Left renal pelvis (tissue), 4 donors: ENCODE measurements at regions not wholly inside any gene's neighbourhood (a gene's known extent, or its start where the extent isn't known, plus 50 kb on each side); places are given as distances from the start of the nearest gene placed in this dataset.
"Not testable (repeated sequence)": the region's sequence is repeated elsewhere in the genome, so short reads cannot be mapped to it uniquely, and the experiment has no call there.

Experiments used
- DNase-seq, 4 donors: peaks; one replicate each; pipeline ENCODE4 v3.0.0-alpha.2; 2013; ENCODE audit warnings: low read depth in 4 of 4, low spot score in 3 of 4

DNA sequence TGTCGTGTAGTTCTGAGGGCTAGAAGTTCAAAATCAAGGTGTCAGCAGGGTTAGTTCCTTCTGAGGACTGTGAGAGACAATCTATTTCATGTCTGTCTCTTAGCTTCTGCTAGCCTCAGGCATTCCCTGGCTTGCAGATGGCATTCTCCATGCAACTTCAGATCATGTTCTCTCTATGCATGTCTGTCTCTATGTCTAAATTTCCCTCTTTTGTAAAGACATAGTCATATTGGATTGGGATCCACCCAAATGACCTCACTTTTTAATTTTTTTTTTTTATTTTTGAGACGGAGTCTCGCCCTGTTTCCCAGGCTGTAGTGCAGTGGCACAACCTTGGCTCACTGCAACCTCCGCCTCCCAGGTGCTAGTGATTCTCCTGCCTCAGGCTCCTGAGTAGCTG, 104.6 kb downstream of the RAP2B start:
- DNase-seq: no peak

DNA sequence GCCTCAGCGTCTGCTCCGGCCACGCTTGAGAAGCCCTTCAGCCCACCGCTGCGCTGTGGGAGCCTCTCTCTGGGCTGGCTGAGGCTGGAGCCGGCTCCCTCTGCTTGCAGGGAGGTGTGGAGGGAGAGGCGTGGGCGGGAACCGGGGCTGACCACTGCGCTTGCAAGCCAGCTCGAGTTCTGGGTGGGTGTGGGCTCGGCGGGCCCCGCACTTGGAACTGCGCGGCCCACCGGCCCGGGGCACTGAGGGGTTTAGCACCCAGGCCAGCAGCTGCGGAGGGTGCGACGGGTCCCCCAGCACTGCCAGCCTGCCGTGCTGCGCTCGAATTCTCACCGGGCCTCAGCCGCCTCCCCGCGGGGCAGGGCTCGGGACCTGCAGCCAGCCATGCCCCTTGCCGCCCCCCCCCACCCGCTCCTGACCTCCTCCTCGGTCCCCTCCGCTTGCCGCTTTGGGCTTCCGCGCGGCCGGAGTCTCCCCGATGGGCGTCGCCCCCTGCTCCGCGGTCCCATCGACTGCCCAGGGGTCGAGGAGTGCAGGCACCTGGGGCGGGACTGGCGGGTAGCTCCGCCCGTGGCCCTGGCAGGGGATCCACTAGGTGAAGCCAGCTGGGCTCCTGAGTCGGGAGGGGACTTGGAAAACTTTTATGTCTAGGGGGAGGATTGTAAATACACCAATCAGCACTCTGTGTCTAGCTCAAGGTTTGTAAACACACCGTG, 106.7 kb downstream of the RAP2B start:
- no peak for DNase-seq

DNA sequence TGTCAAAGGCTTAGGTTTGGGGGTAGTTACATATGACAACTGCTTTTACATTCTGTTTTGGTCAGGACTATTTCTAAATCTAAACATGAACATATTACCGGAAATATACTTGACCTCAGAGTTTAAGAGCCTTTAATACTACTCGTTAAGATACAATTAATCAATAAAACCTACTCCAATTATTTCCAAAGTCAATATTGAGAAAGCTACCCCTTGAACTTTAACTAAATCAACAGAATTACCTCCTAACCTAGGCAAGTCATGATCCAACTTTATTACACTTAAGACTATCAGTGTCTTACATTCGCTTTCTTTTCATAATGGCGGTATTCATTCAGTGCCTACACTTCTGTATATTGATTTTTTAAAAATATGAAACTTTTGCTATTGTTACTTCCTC, 107.7 kb downstream of the RAP2B start:
- no peak for DNase-seq

DNA sequence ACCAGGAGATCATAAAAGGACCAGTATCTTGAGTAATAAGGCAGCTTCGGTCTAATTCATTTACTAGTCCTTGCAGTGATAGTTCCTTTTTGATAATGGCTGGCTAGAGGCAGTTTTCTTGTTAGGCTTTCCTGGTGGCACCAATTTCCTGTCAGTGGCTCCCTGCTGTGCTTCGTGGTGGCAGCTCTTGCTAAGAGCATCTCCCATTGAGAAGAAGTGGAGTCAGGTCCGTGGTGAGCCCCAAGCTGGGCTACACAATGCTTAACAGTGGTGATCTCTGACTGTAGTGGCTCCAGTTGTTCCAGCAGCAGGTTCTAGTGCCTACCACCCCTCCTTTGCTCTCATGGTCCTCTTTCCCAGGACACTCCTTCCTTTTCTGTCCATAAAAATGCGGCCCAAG, 111.2 kb downstream of the RAP2B start:
- no peak for DNase-seq

DNA sequence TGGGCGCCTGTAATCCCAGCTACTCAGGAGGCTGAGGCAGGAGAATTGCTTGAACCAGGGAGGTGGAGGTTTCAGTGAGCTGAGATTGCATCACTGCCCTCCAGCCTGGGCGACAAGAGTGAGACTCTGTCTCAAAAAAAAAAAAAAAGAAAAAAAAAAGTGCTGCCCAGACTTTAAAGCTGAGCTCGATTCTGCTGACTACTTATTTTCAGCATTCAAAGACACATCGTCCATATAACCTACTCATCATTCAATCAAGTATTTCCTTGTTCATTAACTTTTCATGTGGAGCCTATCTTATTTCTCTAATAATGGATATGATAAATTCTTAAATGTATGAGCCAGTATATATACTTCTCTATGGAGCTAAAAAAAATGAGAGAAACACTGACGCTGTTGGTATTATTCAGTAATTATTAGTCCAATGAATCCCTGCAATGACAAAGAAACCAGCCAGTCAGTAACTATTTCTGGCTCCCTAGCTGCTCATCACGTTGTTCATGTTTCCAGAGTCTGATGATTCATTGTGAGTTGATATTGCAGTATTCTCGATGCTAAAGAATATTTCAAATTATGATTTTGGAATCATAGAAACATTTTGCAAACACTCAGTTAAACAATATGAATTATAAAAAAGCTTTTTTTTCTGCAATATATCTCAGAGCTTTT, 111.9 kb downstream of the RAP2B start:
- DNase-seq: no peak

DNA sequence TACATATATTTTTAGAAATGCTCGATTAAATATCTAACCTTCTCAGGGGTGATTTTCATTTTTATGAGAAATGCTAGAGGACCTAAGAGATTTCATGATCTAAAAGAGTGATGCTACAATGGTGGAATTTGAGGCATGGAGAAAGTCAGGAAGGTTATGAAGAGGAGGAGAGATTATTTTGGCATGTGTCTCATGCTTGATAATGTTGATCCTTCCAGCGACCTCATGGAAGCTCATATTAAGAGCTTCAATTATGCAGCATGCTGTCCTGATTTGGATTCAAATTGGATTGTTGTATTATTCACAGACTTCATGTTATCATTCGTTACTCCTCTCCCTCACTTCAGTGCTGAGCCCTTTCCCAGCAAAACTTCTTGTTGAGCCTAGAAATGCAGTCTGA, 112.5 kb downstream of the RAP2B start:
- no peak for DNase-seq

DNA sequence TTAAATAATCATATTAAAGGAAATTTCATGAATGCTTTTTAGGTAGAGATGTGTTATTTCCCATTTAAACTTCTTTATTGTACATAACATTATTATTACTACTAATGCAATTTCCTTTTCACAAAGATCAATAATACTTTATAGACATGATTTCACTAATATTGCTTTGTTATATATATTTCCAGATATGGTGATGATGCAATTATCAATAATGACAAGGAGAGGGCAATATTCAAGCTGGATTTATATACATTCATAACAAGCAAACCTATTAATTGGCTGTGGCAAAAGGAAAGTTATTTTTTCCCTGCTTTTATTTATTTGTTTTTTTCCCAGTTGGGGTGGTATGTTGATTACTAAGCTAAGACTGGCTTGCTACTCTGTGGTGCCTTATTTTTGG, 113.5 kb downstream of the RAP2B start:
- no peak for DNase-seq

DNA sequence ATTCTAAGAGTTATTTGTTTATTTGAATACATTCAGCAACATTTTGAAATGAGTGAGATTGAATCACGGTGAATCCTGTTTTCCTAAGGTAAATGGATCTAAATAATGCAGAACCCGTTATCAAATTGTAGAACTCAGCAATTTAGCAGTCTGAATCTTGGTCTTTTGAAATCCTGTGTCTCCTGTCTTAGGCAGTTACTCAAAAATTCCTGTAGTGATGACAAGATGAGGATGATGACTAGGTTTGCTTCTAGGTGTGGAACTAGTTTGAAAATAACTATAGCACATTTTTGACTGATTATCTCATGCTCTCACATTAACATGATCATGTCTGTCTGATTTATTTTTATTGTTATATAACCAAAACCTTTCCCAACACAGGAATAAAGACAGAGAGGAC, 115.0 kb downstream of the RAP2B start:
- DNase-seq: no peak

DNA sequence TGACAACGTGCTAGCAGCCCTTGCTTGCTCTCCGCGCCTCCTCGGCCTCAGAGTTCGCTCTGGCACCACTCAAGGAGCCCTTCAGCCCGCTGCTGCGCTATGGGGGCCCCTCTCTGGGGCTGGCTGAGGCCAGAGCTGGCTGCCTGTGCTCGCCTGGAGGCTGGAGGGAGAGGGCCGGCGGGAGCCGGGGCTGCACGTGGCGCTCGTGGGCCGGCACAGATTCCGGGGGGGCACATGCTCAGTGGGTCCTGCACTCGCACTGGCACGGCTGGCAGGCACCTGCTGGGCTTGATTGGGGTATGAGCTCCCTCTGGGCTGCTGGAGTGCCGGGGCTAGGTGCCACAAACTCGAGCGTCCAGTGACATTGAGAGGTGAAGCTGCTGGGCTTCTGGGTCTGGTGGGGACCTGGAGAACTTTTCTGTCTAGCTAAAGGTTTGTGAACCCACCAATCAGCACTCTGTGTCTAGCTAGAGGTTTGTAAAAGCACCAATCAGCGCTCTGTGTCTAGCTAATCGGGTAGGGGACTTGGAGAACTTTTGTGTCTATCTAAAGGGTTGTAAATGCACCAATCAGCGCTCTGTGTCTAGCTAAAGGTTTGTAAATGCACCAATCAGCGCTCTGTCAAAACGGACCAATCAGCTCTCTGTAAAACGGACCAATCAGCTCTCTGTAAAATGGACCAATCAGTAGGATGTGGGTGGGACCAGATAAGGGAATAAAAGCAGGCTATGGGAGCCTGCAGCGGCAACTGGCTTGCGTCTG, 119.4 kb downstream of the RAP2B start:
- not testable (repeated sequence) for DNase-seq

DNA sequence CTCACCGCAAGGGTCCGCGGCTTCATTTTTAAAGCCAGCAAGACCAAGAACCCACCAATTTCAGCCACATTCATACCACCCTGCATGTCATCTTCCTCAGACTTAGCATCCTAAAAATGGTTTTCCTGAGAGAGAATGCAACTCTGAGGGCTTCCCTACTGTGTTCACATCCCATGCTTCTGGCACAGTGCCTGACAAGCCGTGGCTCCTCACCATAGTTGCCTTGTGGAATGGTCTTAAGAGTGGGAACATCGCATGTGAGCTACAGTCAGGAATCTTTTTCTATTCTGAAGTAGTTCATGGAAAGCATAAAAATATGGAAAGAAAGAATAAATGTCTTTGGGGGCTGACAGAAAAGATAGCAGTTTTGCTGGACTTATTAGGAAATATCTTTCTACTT, 120.3 kb downstream of the RAP2B start:
- no peak for DNase-seq

DNA sequence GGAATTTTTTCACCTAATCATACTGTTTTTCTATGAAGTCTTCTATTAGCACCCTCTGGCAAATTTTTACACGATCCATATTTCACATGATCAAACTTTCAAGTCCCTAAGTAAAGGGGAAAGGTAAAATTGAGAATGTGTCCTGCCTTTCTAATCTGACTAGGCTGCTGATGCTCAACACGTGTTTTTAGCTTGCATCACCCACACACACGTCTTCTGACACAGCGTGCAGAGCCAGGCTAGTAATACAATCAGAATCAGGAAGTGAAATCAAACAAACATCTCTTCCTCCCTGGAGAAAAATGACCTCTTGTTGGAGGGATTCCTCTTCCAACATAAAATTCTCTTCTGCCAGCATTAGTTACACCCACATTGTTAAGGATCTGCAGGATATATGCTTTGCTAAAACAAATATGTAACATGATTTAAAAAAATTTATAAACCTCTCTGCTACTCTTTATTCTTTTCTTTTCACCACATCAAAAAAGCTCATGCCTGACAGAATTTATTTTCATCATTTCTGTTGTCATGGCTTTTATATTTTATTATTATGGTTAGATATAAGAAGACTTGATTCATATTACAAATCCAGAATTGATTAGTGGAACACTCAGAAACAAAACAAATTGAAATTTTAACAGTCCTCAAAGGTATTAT, 122.4 kb downstream of the RAP2B start:
- DNase-seq: no peak

DNA sequence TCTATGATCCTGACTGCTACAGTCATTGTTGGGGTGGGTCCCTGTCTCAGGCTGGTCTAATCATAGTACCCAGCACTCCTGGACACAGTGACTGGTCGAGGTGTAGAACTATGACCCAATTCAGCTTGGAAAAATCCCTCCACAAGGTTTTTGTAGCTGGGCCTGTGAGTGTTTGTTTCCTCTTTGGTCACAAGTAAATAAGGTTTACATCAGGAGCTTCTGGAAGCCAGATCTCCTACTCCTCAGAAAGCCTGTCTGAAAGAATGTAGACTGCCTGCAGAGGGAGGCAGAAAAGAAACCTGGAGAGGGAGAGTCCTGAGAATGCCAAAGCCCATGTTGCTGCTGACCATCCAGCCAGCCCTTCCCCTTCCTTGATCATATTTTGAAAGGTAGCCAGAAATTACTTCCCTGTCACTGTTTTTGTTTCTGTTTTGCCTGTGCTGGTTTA, 123.2 kb downstream of the RAP2B start:
- no peak for DNase-seq

DNA sequence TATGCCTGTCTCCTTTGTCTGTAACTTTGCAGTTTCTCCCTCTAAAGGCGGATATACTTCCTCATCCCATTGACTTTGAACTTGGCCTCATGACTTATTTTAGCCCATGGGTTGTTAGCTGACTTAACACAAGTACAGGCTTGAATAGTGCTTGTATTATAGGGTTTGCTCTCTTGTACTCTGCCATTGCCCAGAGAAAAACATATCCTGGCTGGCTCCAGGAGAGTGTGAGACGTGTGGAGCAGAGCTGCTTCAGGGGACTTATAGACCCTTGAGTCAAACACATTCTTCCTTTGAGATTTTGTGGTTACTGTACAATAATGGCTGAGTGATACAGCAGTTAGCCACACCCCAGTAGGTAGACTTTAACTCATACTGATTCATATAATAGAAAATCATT, 124.0 kb downstream of the RAP2B start:
- DNase-seq: no peak

DNA sequence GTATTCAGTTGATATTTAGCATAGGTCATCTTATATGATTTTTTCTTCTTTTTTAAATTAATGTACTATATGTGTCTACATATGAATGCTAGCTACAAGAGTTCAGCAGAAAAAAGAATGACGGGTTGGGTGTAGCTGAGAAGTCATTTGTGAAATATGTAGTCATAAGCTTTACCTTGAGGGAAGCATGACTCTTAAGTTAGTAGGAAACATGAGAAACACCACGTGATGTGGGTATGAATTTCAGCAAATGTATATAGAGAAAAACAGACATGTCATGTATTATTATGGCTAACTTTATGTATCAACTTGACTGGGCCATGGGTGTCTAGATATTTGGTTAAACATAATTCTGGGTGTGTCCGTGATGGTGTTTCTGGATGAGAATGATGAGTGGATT, 125.0 kb downstream of the RAP2B start:
- no peak for DNase-seq

DNA sequence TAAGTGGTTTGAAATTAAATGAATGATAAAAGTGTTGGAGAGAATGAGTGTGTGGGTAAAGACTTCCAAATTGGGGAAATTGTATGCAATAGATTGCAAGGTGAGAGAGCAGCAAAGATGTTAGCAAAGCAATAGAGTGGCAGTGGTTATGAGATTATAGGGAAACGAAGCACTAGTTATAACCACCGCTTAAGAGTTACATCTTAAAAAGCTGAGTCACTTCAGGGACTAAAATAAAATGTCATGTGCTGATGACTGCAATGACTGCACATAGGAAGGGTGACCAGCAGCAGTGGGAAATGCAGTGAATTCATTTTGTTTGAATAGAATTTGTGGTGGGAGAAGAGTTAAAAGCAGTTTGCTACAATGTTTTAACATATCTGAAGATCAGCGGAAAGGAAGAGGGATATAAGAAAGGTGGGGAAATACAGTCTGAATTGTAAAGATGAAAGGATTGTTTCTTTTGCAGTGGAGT, 127.3 kb downstream of the RAP2B start:
- no peak for DNase-seq

DNA sequence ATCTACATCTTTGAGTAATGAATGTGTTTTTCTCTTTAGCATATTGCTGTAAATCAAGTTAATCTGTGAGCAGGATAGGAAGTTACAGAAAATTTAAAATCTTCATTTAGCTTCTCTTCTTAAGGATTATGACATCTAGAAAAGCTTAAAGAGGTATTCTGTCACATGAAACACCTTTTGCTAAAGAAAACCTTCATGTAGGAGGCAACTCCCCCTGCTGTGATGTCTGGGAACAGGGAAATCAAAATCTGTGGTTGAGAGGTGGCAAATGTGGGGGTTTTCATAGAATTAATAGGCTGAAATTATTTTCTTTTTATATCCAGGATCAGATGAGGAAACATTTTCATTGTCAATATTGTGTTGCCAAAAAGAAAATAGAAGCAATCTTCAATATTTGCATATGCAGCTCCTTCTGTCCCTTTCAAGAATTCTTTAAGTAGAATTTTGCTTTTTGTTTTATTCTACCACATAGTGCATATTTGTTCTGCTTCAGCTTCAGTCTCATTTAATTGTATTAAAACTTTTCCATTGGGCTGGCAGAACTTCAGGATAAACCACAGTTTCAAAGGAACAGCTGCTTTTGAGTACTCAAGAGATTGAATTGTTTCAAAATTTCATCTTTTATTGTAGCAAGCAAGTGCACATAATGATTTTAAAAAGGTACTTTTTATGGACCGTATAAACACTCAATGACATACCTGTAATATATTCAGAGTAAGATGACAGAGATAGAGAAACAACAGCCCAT, 128.4 kb downstream of the RAP2B start:
- no peak for DNase-seq

DNA sequence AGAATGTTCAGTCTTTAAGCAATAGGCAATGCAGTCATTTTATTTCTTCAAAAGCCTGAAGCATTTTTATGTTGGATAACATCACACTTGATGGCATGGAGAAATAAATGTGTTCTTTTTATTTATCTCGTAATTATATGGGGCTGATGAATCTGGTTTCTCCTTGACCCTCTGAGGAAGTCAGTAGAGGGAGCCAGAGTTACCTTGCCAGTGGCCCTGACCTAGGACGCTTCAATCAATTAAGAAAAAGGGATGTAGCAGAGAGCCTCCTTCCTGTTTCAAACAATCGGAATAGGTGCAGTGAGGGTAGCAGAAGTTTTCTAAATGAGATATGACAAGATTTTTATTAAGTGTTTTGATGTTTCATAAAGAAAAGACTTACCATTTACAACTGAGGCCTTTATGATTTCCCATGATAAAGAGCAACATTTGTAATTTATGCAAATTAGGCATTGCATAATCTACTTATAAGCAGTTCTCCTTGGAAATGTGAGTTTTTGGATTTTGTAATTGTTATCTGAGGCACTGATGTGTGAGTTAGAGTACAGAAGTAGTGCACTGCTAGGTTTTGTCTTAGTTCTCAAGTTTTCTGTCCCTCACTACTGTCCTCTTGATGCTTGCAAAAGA, 129.1 kb downstream of the RAP2B start:
- DNase-seq: no peak

DNA sequence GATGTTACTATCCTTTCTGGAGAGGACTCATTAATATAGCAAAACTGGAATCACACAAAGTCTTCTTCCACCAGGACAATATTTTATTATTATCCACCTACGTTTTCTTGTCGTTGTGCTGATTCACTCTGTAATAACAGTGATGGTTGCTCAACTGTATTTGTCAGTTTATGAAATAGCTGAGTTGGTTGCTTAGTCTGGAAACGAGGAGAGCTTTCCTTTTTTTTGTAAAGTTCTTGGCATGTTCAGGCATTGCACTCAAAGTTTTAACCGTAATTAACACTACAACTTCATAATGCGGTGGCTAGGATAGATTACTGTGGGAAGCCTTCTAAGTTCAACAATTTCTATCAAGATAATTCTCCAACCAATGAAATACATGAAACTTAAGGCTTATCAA, 131.2 kb downstream of the RAP2B start:
- no peak for DNase-seq

DNA sequence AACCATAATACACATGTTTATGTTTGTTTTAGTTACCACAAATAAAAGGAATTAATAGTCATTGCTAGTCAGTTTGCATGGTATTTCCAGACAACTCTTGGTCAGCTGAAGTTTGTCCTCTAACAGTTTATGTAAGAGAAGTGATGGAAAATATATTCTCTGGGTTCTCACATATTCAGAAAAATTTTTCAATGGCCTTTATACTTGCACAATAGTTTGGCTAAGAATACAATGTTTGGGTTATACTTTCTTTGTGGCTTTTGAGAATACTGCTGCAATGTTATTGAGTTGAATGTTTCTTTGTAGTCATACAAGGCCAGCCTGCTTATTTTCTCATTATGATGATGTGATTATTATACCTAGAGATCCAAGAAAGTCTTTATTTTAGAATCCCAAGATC, 133.9 kb downstream of the RAP2B start:
- DNase-seq: no peak

DNA sequence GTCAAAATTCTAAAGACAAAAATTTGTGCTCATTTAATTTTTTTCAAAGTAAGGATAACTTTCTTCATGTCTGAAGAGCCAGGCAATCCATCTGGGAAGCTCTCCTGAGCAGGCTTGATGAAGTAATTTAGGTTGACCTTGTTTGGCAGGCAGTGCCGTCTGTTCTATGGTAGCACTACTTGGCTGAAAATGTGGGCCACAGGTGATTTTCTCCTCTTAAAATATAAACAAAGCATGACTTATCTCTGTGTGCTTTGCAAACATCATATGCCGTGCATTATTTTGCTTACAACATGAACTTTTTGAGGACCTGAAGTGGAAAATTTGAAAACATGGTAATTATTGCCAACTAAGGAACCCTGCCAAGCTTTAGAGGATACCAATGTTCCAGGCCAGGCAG, 143.2 kb downstream of the RAP2B start:
- DNase-seq: no peak
